NCI-H1417 treated with DMSO at 0.1 percent for 48 hours (cell line): ENCODE measurements at regions not wholly inside any gene's neighbourhood (a gene's known extent, or its start where the extent isn't known, plus 50 kb on each side); places are given as distances from the start of the nearest gene placed in this dataset.

Experiments
- DNase-seq: peaks from one replicate; lab custom pipeline; 2025; lab: John Stamatoyannopoulos, UW

- DNase-seq: no peak
Measured at GRCh38 chr14:46279776-46280175, 371.8 kb downstream of the RPL10L start.

- DNase-seq: no peak
Measured at GRCh38 chr14:46279327-46279726, 372.3 kb downstream of the RPL10L start.

GRCh38 chr14:46259536-46259935, 392.0 kb downstream of the RPL10L start:
- DNase-seq: no peak

GRCh38 chr14:46256381-46256780, 395.2 kb downstream of the RPL10L start:
- no peak for DNase-seq

GRCh38 chr14:46250113-46250703, 401.4 kb downstream of the RPL10L start:
- DNase-seq: no peak

- no peak for DNase-seq
Measured at GRCh38 chr14:46248001-46248630, 403.5 kb downstream of the RPL10L start.

GRCh38 chr14:46245276-46245675, 406.3 kb downstream of the RPL10L start:
- DNase-seq: no peak

GRCh38 chr14:46233786-46234185, 417.8 kb downstream of the RPL10L start:
- DNase-seq: no peak

- DNase-seq: no peak
Measured at GRCh38 chr14:46230540-46230939, 421.0 kb downstream of the RPL10L start.

- DNase-seq: no peak
Measured at GRCh38 chr14:46215801-46216200, 435.8 kb downstream of the RPL10L start.

GRCh38 chr14:46198676-46199075, 452.9 kb downstream of the RPL10L start:
- DNase-seq: no peak

- DNase-seq: no peak
Measured at GRCh38 chr14:46197856-46198255, 453.7 kb downstream of the RPL10L start.
